Suprapubic skin (tissue), 4 donors: ENCODE measurements at regions not wholly inside any gene's neighbourhood (a gene's known extent, or its start where the extent isn't known, plus 50 kb on each side); places are given as distances from the start of the nearest gene placed in this dataset.

Experiments used
- CTCF ChIP-seq, 2 donors: fragments of 200-600 bp in 1 of 2; fragments of 450-650 bp in 1 of 2; sonication (generic) in 1 of 2; IDR thresholded peaks; one replicate each; pipeline ENCODE4 v1.5.1; 2016 to 2019; ENCODE audit warnings: antibody characterized with exemption in 2 of 2, mild to moderate bottlenecking in 1 of 2, moderate library complexity in 1 of 2
- EP300 ChIP-seq: sonication (generic); formaldehyde crosslinking; IDR thresholded peaks from one replicate; pipeline ENCODE4 v1.6.1; 2017; ENCODE audit warnings: antibody characterized with exemption
- POLR2A ChIP-seq, 2 donors: fragments of 450-650 bp; IDR thresholded peaks; one replicate each; pipeline ENCODE4 v1.6.1; 2017; ENCODE audit warnings: antibody characterized with exemption in 2 of 2, mild to moderate bottlenecking in 2 of 2, moderate library complexity in 2 of 2
- POLR2AphosphoS5 ChIP-seq, 3 donors: sonication (generic); formaldehyde crosslinking; IDR thresholded peaks; one replicate each; pipeline ENCODE4 v1.6.1; 2017; ENCODE audit warnings: antibody characterized with exemption in 3 of 3

- TF ChIP-seq CTCF (IDR thresholded peaks at IDR 0.05) (no peak), POLR2AphosphoS5 (IDR thresholded peaks at IDR 0.05) (no peak), EP300 (no peak), POLR2A (IDR thresholded peaks at IDR 0.05) (no peak)
These were observed 208.0 kb downstream of the TDRD15 start for GRCh38 chr2:21331625-21332370.
